ENCODE measurements at regions not wholly inside any gene's neighbourhood (a gene's known extent, or its start where the extent isn't known, plus 50 kb on each side); places are given as distances from the start of the nearest gene placed in this dataset.

GRCh38 chr3:124206225-124207055 is 214.5 kb upstream of the ROPN1 start:
- TF ChIP-seq CTCF (IDR thresholded peaks at IDR 0.05; ENCODE audit: low read depth, low read length, missing control alignments): no peak
- DNase-seq (ENCODE audit: low read depth): no peak
- no peak overlapping the region for H3K4me3 ChIP-seq (ENCODE audit: low read depth, low read length)
- in situ Hi-C loops (cut with HindIII; ENCODE audit: low sequenced_read_pairs): no loop called here

- no peak overlapping the region for H3K4me3 ChIP-seq (ENCODE audit: low read depth, low read length)
- in situ Hi-C loops (cut with HindIII; ENCODE audit: low sequenced_read_pairs): no loop called here
- no peak for DNase-seq (ENCODE audit: low read depth)
- TF ChIP-seq CTCF (IDR thresholded peaks at IDR 0.05; ENCODE audit: low read depth, low read length, missing control alignments): no peak
Observed at GRCh38 chr3:124207077-124207476, 215.2 kb upstream of the ROPN1 start.

GRCh38 chr3:124207873-124208485 is 216.1 kb upstream of the ROPN1 start:
- DNase-seq (ENCODE audit: low read depth): no peak
- TF ChIP-seq CTCF (IDR thresholded peaks at IDR 0.05; ENCODE audit: low read depth, low read length, missing control alignments): no peak
- in situ Hi-C loops (cut with HindIII; ENCODE audit: low sequenced_read_pairs): no loop called here
- H3K4me3 ChIP-seq (ENCODE audit: low read depth, low read length): no peak overlapping the region

GRCh38 chr3:124209426-124209825 is 217.5 kb upstream of the ROPN1 start:
- in situ Hi-C loops (cut with HindIII; ENCODE audit: low sequenced_read_pairs): no loop called here
- no peak for TF ChIP-seq CTCF (IDR thresholded peaks at IDR 0.05; ENCODE audit: low read depth, low read length, missing control alignments)
- peak; percentile 9 for DNase-seq (ENCODE audit: low read depth)
- no peak overlapping the region for H3K4me3 ChIP-seq (ENCODE audit: low read depth, low read length)

- no peak for DNase-seq (ENCODE audit: low read depth)
- H3K4me3 ChIP-seq (ENCODE audit: low read depth, low read length): no peak overlapping the region
- in situ Hi-C loops (cut with HindIII; ENCODE audit: low sequenced_read_pairs): no loop called here
- no peak for TF ChIP-seq CTCF (IDR thresholded peaks at IDR 0.05; ENCODE audit: low read depth, low read length, missing control alignments)
Observed at GRCh38 chr3:124210899-124211298, 219.0 kb upstream of the ROPN1 start.

GRCh38 chr3:124213641-124214040 is 221.7 kb upstream of the ROPN1 start:
- in situ Hi-C loops (cut with HindIII; ENCODE audit: low sequenced_read_pairs): no loop called here
- DNase-seq (ENCODE audit: low read depth): no peak
- TF ChIP-seq CTCF (IDR thresholded peaks at IDR 0.05; ENCODE audit: low read depth, low read length, missing control alignments): no peak
- H3K4me3 ChIP-seq (ENCODE audit: low read depth, low read length): no peak overlapping the region
